Panc1 (cell line): ENCODE measurements at regions not wholly inside any gene's neighbourhood (a gene's known extent, or its start where the extent isn't known, plus 50 kb on each side); places are given as distances from the start of the nearest gene placed in this dataset.

ENCODE experiments used
- ATAC-seq: fragments of 200-7000 bp; cut with Tn5 transposase; 2 replicates; pipeline ENCODE4 v1.9.1; 2020; ENCODE audit warnings: mild to moderate bottlenecking, moderate library complexity
- BruUV-seq: library from RNA; stranded (reverse); fragments of 400-500 nt; replicated peaks from 2 replicates; lab custom pipeline; 2021; lab: Mats Ljungman, UMichigan
- CTCF ChIA-PET: fragments of 300-600 bp; sonication (Branson Sonifier 250); formaldehyde crosslinking; loops from one replicate; lab custom pipeline; 2022; ENCODE audit warnings: antibody characterized with exemption; lab: Charles Lee
- POLR2A ChIA-PET: fragments of 300-600 bp; sonication (Branson Sonifier 250); formaldehyde crosslinking; loops from one replicate; lab custom pipeline; 2022; ENCODE audit warnings: antibody characterized with exemption; lab: Charles Lee
- DNase-seq: peaks from one replicate; pipeline ENCODE4 v3.0.0-alpha.2; 2010; ENCODE audit warnings: low read depth, low spot score
- H3K27ac ChIP-seq: 2 replicates; pipeline ENCODE4 v1.5.1; 2011; ENCODE audit warnings: mild to moderate bottlenecking, low read length, inconsistent platforms
- H3K27me3 ChIP-seq: fragments of 200-500 bp; sonication (Bioruptor generic); 2 replicates; pipeline ENCODE4 v1.6.0; 2014; ENCODE audit warnings: low read length, inconsistent platforms; ENCODE audit not compliant: control insufficient read depth, insufficient read depth
- H3K36me3 ChIP-seq: fragments of 200-500 bp; sonication (Bioruptor generic); 2 replicates; pipeline ENCODE4 v1.5.1; 2014; ENCODE audit warnings: inconsistent platforms, mild to moderate bottlenecking, low read length, moderate library complexity; ENCODE audit not compliant: control insufficient read depth, insufficient read depth
- H3K4me1 ChIP-seq: 2 replicates; pipeline ENCODE4 v1.5.1; 2011; ENCODE audit warnings: inconsistent platforms, mild to moderate bottlenecking, low read length, moderate library complexity; ENCODE audit not compliant: control insufficient read depth, insufficient read depth
- H3K4me3 ChIP-seq, 2 experiments: 2 replicates each; pipeline ENCODE4 v1.5.1; 2011 to 2012; ENCODE audit warnings: low read depth in 2 of 2, low read length in 2 of 2, mild to moderate bottlenecking in 2 of 2, inconsistent platforms in 1 of 2, moderate library complexity in 1 of 2
- H3K9me3 ChIP-seq: fragments of 200-500 bp; sonication (Bioruptor generic); 2 replicates; pipeline ENCODE4 v1.5.1; 2014; ENCODE audit warnings: low read depth, mild to moderate bottlenecking, inconsistent platforms, low read length, moderate library complexity; ENCODE audit not compliant: control insufficient read depth, insufficient read depth
- POLR2AphosphoS5 ChIP-seq: IDR thresholded peaks from 2 replicates; pipeline ENCODE4 v1.6.1; 2012; ENCODE audit warnings: mild to moderate bottlenecking, low read depth, low read length, moderate library complexity
- SIN3A ChIP-seq: IDR thresholded peaks from 2 replicates; pipeline ENCODE4 v1.6.1; 2012; ENCODE audit warnings: low read depth, mild to moderate bottlenecking, low read length, moderate library complexity, borderline replicate concordance; ENCODE audit not compliant: insufficient read depth
- TCF7L2 ChIP-seq: IDR thresholded peaks from 2 replicates; pipeline ENCODE4 v1.6.1; 2011; ENCODE audit warnings: mild to moderate bottlenecking, low read depth, low read length, inconsistent platforms
- in situ Hi-C: cut with HindIII; loops from 2 replicates; pipeline ENCODE4 v1.10.0; 2016; ENCODE audit warnings: low sequenced_read_pairs, low pct_unique_long_range_greater_than_20kb
- intact Hi-C: fragments of 100-400 bp; cut with micrococcal nuclease; formaldehyde crosslinking; loops from one replicate; pipeline ENCODE4 v1.10.0; 2022; ENCODE audit not compliant: unreplicated experiment
- TF ChIP-seq, protein P1 (sequence below), 2 experiments: IDR thresholded peaks; 2 replicates each; pipeline ENCODE4 v1.6.1; 2011 to 2012; ENCODE audit warnings: low read depth in 2 of 2, control low read depth in 1 of 2, low read length in 1 of 2, mild to moderate bottlenecking in 1 of 2, moderate library complexity in 1 of 2; ENCODE audit not compliant: insufficient read depth in 1 of 2
- TF ChIP-seq, protein P2 (sequence below): fragments of 450-650 bp; IDR thresholded peaks from 2 replicates; pipeline ENCODE4 v1.5.1; 2017; ENCODE audit warnings: mild to moderate bottlenecking

DNA sequence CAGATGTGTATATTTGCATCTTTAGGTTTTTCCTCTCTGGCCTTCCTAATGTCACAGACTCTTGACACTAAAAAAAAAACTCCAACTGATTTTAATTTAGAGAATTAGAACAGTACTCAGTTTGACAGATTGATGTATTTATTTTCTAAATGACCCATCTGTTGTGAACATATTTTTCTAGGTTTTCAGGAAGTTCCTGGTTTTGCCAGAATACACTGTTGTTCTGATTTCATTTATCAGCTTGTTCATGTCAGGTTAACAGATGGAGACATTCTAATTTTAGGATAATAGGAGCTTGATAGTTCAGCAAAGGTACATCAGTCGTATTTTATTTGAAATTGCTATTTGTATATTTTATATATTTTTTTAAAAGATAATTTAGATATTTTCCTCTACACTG, 133.4 kb downstream of the TANC2 start:
- ChIA-PET POLR2A (no interaction called here), CTCF (no interaction called here)
- no peak overlapping the region for H3K4me3 ChIP-seq
- intact Hi-C loops (no loop called here), in situ Hi-C loops (no loop called here)
- H3K9me3 ChIP-seq = no peaks in the 10 kb centered on the region
- no peaks in the 10 kb centered on the region for H3K4me1 ChIP-seq
- H3K27me3 ChIP-seq = no peaks in the 10 kb centered on the region
- BruUV-seq = no TSS peak
- ATAC-seq (no peak), DNase-seq (no peak)
- no peak overlapping the region for H3K27ac ChIP-seq
- H3K36me3 ChIP-seq = no peaks in the 10 kb centered on the region
- TF ChIP-seq TCF7L2 = no peak
- TF ChIP-seq, protein P1, sequence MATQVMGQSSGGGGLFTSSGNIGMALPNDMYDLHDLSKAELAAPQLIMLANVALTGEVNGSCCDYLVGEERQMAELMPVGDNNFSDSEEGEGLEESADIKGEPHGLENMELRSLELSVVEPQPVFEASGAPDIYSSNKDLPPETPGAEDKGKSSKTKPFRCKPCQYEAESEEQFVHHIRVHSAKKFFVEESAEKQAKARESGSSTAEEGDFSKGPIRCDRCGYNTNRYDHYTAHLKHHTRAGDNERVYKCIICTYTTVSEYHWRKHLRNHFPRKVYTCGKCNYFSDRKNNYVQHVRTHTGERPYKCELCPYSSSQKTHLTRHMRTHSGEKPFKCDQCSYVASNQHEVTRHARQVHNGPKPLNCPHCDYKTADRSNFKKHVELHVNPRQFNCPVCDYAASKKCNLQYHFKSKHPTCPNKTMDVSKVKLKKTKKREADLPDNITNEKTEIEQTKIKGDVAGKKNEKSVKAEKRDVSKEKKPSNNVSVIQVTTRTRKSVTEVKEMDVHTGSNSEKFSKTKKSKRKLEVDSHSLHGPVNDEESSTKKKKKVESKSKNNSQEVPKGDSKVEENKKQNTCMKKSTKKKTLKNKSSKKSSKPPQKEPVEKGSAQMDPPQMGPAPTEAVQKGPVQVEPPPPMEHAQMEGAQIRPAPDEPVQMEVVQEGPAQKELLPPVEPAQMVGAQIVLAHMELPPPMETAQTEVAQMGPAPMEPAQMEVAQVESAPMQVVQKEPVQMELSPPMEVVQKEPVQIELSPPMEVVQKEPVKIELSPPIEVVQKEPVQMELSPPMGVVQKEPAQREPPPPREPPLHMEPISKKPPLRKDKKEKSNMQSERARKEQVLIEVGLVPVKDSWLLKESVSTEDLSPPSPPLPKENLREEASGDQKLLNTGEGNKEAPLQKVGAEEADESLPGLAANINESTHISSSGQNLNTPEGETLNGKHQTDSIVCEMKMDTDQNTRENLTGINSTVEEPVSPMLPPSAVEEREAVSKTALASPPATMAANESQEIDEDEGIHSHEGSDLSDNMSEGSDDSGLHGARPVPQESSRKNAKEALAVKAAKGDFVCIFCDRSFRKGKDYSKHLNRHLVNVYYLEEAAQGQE (IDR thresholded peaks at IDR 0.05; ENCODE audit: insufficient read depth in 1 of 2, low read depth in 2 of 2, low read length in 1 of 2) = no peak
- TF ChIP-seq, protein P2, sequence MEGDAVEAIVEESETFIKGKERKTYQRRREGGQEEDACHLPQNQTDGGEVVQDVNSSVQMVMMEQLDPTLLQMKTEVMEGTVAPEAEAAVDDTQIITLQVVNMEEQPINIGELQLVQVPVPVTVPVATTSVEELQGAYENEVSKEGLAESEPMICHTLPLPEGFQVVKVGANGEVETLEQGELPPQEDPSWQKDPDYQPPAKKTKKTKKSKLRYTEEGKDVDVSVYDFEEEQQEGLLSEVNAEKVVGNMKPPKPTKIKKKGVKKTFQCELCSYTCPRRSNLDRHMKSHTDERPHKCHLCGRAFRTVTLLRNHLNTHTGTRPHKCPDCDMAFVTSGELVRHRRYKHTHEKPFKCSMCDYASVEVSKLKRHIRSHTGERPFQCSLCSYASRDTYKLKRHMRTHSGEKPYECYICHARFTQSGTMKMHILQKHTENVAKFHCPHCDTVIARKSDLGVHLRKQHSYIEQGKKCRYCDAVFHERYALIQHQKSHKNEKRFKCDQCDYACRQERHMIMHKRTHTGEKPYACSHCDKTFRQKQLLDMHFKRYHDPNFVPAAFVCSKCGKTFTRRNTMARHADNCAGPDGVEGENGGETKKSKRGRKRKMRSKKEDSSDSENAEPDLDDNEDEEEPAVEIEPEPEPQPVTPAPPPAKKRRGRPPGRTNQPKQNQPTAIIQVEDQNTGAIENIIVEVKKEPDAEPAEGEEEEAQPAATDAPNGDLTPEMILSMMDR = no peak
- no peak for TF ChIP-seq POLR2AphosphoS5
- no peak for TF ChIP-seq SIN3A

DNA sequence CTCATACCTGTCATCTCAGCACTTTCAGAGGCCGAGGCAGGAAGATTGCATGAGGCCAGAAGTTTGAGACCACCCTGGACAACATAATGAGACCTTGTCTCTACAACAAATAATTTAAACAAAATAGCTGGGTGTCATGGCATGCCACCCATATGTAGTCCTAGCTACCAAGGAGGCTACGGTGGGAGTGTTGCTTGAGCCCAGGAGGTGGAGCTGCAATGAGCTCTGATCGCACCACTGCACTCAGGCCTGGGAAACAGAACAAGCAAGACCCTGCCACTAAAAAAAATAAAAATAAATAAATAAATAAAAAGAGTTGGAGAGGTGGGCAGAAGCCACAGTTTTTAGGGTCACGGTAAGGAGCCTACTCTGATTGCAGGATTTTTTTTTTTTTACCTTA, 136.0 kb downstream of the TANC2 start:
- Histone ChIP-seq H3K9me3 (no peaks in the 10 kb centered on the region), H3K4me3 (no peak overlapping the region), H3K4me1 (no peaks in the 10 kb centered on the region), H3K27ac (no peak overlapping the region), H3K36me3 (no peaks in the 10 kb centered on the region), H3K27me3 (no peaks in the 10 kb centered on the region)
- POLR2A ChIA-PET = interaction anchor here (0.5 to 1.0 kb wide), 2 partner anchors 31 to 214 kb away, joined by 3 read pairs; no protein-coding TSS in a partner anchor
- intact Hi-C loops (no loop called here), in situ Hi-C loops (no loop called here)
- no peak for DNase-seq
- BruUV-seq = no TSS peak
- ATAC-seq = no peak
- CTCF ChIA-PET = no interaction called here
- no peak for TF ChIP-seq TCF7L2
- TF ChIP-seq SIN3A = no peak
- TF ChIP-seq POLR2AphosphoS5 = no peak
- TF ChIP-seq, protein P1 (IDR thresholded peaks at IDR 0.05; ENCODE audit: insufficient read depth in 1 of 2, low read depth in 2 of 2, low read length in 1 of 2) = no peak
